ENCODE measurements at regions not wholly inside any gene's neighbourhood (a gene's known extent, or its start where the extent isn't known, plus 50 kb on each side); places are given as distances from the start of the nearest gene placed in this dataset.

DNA sequence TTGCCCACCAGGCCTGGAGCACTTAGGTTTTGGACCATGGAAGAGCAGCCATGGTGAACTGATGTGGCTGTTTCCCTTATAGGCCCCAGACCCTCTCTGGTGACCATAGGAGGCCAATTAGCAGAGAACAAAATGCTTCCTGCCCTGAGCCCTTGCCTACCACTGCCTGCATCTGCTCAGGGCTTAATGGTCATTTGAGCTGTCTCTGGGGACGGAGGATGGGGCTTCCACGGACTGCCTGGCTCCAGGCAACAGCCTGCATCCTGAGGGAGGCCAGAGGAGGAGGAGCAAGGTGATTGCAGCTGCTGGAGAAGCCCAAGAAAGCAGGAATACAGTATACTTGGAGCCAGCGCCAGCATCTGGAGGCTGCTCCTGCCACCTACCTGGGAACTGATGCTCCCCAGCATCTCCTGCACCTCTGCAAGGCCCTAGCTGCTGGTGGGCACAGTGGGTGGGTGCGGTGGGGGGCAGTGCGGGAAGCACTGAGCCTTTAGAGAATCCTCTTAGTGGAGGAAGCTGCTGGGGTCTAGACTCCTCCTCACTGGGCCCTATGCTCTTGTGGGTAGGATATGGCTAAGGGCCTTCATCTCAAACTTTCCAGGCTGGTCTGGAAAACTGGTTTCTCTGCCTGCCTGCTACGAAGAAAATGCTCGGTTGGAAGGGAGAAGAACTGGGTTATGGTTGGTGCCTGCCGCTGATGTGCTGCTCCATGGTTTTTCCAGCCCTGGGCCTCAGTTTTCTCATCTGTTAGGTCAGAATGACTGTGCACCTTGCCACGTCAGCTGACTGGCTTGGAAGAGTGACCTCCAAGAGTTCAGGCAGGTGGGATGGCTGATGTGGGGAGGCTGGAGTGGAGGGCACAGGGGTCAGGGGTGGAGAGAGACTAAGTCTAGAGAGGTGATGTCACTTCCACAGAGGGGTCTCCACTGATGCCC lies 158.8 kb upstream of the PJA1 start:
- intact Hi-C loops (cut with DNase I; ENCODE audit: low total_unique reads) = no loop called here
- H3K36me3 ChIP-seq = no peaks in the 10 kb centered on the region
- H3K9me3 ChIP-seq = no peaks in the 10 kb centered on the region
- H3K4me1 ChIP-seq = no peaks in the 10 kb centered on the region
- no peak overlapping the region for H3K4me3 ChIP-seq
- no peak overlapping the region for H3K27ac ChIP-seq
- TF ChIP-seq POLR2A (IDR thresholded peaks at IDR 0.05) = no peak
- TF ChIP-seq POLR2AphosphoS5 (IDR thresholded peaks at IDR 0.05) = no peak
- TF ChIP-seq, protein P1, sequence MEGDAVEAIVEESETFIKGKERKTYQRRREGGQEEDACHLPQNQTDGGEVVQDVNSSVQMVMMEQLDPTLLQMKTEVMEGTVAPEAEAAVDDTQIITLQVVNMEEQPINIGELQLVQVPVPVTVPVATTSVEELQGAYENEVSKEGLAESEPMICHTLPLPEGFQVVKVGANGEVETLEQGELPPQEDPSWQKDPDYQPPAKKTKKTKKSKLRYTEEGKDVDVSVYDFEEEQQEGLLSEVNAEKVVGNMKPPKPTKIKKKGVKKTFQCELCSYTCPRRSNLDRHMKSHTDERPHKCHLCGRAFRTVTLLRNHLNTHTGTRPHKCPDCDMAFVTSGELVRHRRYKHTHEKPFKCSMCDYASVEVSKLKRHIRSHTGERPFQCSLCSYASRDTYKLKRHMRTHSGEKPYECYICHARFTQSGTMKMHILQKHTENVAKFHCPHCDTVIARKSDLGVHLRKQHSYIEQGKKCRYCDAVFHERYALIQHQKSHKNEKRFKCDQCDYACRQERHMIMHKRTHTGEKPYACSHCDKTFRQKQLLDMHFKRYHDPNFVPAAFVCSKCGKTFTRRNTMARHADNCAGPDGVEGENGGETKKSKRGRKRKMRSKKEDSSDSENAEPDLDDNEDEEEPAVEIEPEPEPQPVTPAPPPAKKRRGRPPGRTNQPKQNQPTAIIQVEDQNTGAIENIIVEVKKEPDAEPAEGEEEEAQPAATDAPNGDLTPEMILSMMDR (IDR thresholded peaks at IDR 0.05 in 8 of 11, conservative IDR thresholded peaks at IDR 0.05 in 3 of 11) = no peak
- no peaks in the 10 kb centered on the region for H3K27me3 ChIP-seq (replicated peaks in 1 of 7)
- no peak for DNase-seq
- 61 to 90% (median 80%) methylated on average over 4 to 9 of the region's 9 CpGs for WGBS, 5 donors

DNA sequence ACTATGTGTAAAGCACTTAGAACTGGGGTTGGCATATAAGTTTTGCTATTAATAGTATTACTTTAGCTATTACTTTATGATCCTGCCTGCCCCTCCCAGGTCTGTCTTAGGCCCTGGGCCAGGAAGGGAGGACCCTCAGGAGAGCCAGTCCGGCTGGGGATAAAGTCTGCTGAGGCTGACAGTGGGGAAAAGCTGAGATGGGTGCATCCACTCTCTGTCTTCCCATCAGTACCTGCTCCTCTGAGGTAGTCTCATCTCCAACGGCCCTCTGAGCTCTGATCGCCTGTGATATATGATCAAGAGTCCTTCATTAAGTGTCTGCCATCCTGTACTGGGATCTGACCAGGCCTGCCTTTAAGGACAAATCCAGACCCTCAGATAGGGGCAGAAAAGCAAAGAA lies 156.5 kb upstream of the PJA1 start:
- Histone ChIP-seq H3K27me3 (replicated peaks in 1 of 7) (no peaks in the 10 kb centered on the region), H3K4me3 (no peak overlapping the region), H3K27ac (no peak overlapping the region), H3K36me3 (no peaks in the 10 kb centered on the region), H3K4me1 (no peaks in the 10 kb centered on the region), H3K9me3 (no peaks in the 10 kb centered on the region)
- 62 to 90% (median 73%) methylated on average over 2 to 3 of the region's 3 CpGs for WGBS, 5 donors
- TF ChIP-seq POLR2A (IDR thresholded peaks at IDR 0.05) (no peak), POLR2AphosphoS5 (IDR thresholded peaks at IDR 0.05) (no peak)
- TF ChIP-seq, protein P1 (IDR thresholded peaks at IDR 0.05 in 8 of 11, conservative IDR thresholded peaks at IDR 0.05 in 3 of 11) = no peak
- no peak for DNase-seq
- intact Hi-C loops (cut with DNase I; ENCODE audit: low total_unique reads) = no loop called here

- H3K4me1 ChIP-seq = no peaks in the 10 kb centered on the region
- no peak overlapping the region for H3K4me3 ChIP-seq
- DNase-seq = no peak
- TF ChIP-seq POLR2A (IDR thresholded peaks at IDR 0.05) (no peak), POLR2AphosphoS5 (IDR thresholded peaks at IDR 0.05) (no peak)
- TF ChIP-seq, protein P1 (IDR thresholded peaks at IDR 0.05 in 8 of 11, conservative IDR thresholded peaks at IDR 0.05 in 3 of 11) = no peak
- no peak overlapping the region for H3K27ac ChIP-seq
- no peaks in the 10 kb centered on the region for H3K36me3 ChIP-seq
- H3K27me3 ChIP-seq (replicated peaks in 1 of 7) = no peaks in the 10 kb centered on the region
- H3K9me3 ChIP-seq = no peaks in the 10 kb centered on the region
- intact Hi-C loops (cut with DNase I; ENCODE audit: low total_unique reads) = no loop called here
- WGBS, 5 donors = 60 to 84% (median 76%) methylated on average over 5 of the region's 5 CpGs
These were observed 155.9 kb upstream of the PJA1 start for GRCh38 chrX:69321006-69321655.

DNA sequence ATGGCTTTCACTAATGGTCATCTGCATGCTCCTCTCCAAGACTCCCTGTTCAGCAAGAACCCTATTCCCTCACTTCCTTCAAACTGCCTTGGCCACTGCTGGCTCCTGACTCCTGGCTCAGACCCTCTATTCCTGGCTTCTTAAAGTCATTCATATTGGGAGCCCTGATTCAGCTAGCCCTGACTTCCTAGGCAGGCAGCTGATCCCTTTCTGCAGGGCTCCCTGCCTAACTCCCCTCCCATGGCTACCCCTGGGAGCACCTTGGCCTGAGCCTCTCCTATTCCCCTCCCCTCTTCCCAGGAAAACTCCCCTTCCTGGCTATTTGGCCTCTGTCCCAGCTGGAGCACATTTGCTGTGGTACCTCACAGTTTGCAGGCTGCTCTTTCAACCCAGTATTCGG lies 154.9 kb upstream of the PJA1 start:
- intact Hi-C loops (cut with DNase I; ENCODE audit: low total_unique reads) = no loop called here

More for the DNA sequence above, 154.9 kb upstream of the PJA1 start:
- Histone ChIP-seq H3K27ac (no peak overlapping the region), H3K36me3 (no peaks in the 10 kb centered on the region), H3K4me1 (no peaks in the 10 kb centered on the region), H3K4me3 (no peak overlapping the region), H3K27me3 (replicated peaks in 1 of 7) (no peaks in the 10 kb centered on the region), H3K9me3 (no peaks in the 10 kb centered on the region)
- WGBS, 5 donors = 41 to 61% (median 55%) methylated on average over 1 of the region's 1 CpG
- no peak for DNase-seq
- TF ChIP-seq POLR2AphosphoS5 (IDR thresholded peaks at IDR 0.05) = no peak
- no peak for TF ChIP-seq POLR2A (IDR thresholded peaks at IDR 0.05)
- TF ChIP-seq, protein P1 (IDR thresholded peaks at IDR 0.05 in 8 of 11, conservative IDR thresholded peaks at IDR 0.05 in 3 of 11) = no peak
